H1 (cell line): ENCODE measurements at regions not wholly inside any gene's neighbourhood (a gene's known extent, or its start where the extent isn't known, plus 50 kb on each side); places are given as distances from the start of the nearest gene placed in this dataset.

Experiments used
- CTCF ChIA-PET: fragments of 300-600 bp; sonication (Branson Sonifier 250); formaldehyde crosslinking; loops from one replicate; lab custom pipeline; 2021; ENCODE audit not compliant: partially characterized antibody; lab: Charles Lee
- POLR2A ChIA-PET: fragments of 300-600 bp; sonication (Branson Sonifier 250); formaldehyde crosslinking; loops from one replicate; lab custom pipeline; 2021; ENCODE audit warnings: inconsistent platforms; ENCODE audit not compliant: partially characterized antibody; lab: Charles Lee
- DNase-seq, 2 experiments: peaks; one replicate each; pipeline versions ENCODE4 v3.0.0 to v3.0.0-alpha.2; 2010 to 2022; ENCODE audit warnings: low spot score in 2 of 2, low read depth in 1 of 2, mixed read lengths in 1 of 2
- FAIRE-seq: peaks from 2 replicates; lab custom pipeline; 2011; peaks lifted over from hg19 to GRCh38; lab: Jason Lieb, UNC
- H2AFZ ChIP-seq: 2 replicates; pipeline ENCODE4 v1.8.1; 2012; ENCODE audit warnings: low read length, inconsistent platforms
- H2AK5ac ChIP-seq: 2 replicates; pipeline ENCODE4 v1.6.1; 2013; ENCODE audit warnings: low read depth, low read length
- H2BK120ac ChIP-seq: replicated peaks from 2 replicates; pipeline ENCODE3; 2013; ENCODE audit warnings: low read depth, low read length, inconsistent platforms
- H2BK12ac ChIP-seq: 2 replicates; pipeline ENCODE4 v1.6.1; 2013; ENCODE audit warnings: low read depth, low read length
- H2BK15ac ChIP-seq: 2 replicates; pipeline ENCODE4 v1.6.1; 2013; ENCODE audit warnings: low read length
- H2BK20ac ChIP-seq: 2 replicates; pipeline ENCODE4 v1.6.1; 2013; ENCODE audit warnings: low read length
- H2BK5ac ChIP-seq: 2 replicates; pipeline ENCODE4 v1.6.1; 2013; ENCODE audit warnings: low read depth, low read length
- H3K14ac ChIP-seq: 2 replicates; pipeline ENCODE4 v1.6.1; 2013; ENCODE audit warnings: inconsistent platforms; ENCODE audit not compliant: insufficient read length
- H3K18ac ChIP-seq: 2 replicates; pipeline ENCODE4 v1.6.1; 2013; ENCODE audit warnings: low read length; ENCODE audit errors: extremely low read depth
- H3K23ac ChIP-seq: 2 replicates; pipeline ENCODE4 v1.6.1; 2013; ENCODE audit warnings: inconsistent platforms; ENCODE audit not compliant: insufficient read length
- H3K23me2 ChIP-seq: 2 replicates; pipeline ENCODE4 v1.6.1; 2013; ENCODE audit warnings: low read depth, low read length
- H3K27ac ChIP-seq: 2 replicates; pipeline ENCODE4 v1.6.1; 2011; ENCODE audit warnings: low read depth, low read length, inconsistent platforms
- H3K27me3 ChIP-seq, 4 experiments: replicated peaks in 1 of 4; 1 replicate in 1 of 4; 2 replicates in 3 of 4; pipeline versions ENCODE4 v1.6.1 to v1.8.1; 2011 to 2013; ENCODE audit warnings: low read length in 3 of 4, mild to moderate bottlenecking in 3 of 4, inconsistent platforms in 2 of 4, mixed read lengths in 2 of 4, moderate library complexity in 1 of 4; ENCODE audit not compliant: control insufficient read depth in 3 of 4, insufficient read depth in 3 of 4; ENCODE audit errors: extremely low read depth in 1 of 4
- H3K36me3 ChIP-seq, 4 experiments: 2 replicates each; pipeline versions ENCODE4 v1.6.1 to v1.8.1; 2011 to 2013; ENCODE audit warnings: mild to moderate bottlenecking in 4 of 4, low read length in 3 of 4, moderate library complexity in 2 of 4, control low read depth in 1 of 4, inconsistent platforms in 1 of 4; ENCODE audit not compliant: insufficient read depth in 4 of 4, control insufficient read depth in 2 of 4
- H3K4ac ChIP-seq: replicated peaks from 2 replicates; pipeline ENCODE3; 2013; ENCODE audit warnings: low read length, low read depth, mixed read lengths, inconsistent platforms; ENCODE audit not compliant: insufficient read length
- H3K4me1 ChIP-seq, 4 experiments: replicated peaks in 1 of 4; 1 replicate in 1 of 4; 2 replicates in 3 of 4; pipeline versions ENCODE4 v1.6.1 to v1.8.1; 2011 to 2013; ENCODE audit warnings: low read length in 3 of 4, inconsistent platforms in 2 of 4, mixed read lengths in 1 of 4; ENCODE audit not compliant: insufficient read depth in 4 of 4, control insufficient read depth in 3 of 4
- H3K4me2 ChIP-seq, 2 experiments: 2 replicates each; pipeline versions ENCODE4 v1.6.1 to v1.8.1; 2011 to 2013; ENCODE audit warnings: low read depth in 2 of 2, low read length in 2 of 2, control low read depth in 1 of 2, inconsistent platforms in 1 of 2, mild to moderate bottlenecking in 1 of 2; ENCODE audit not compliant: insufficient read depth in 1 of 2
- H3K4me3 ChIP-seq, 4 experiments: fragments of 200-600, 300-600 bp in 1 of 4; sonication (generic), shearing (Covaris generic), sonication (Bioruptor Twin) in 1 of 4; 2 replicates each; pipeline versions ENCODE4 v1.5.1 to v1.8.1; 2011 to 2016; ENCODE audit warnings: low read length in 4 of 4, low read depth in 3 of 4, control low read depth in 2 of 4, inconsistent platforms in 2 of 4, mild to moderate bottlenecking in 2 of 4, mixed read lengths in 1 of 4, moderate library complexity in 1 of 4; ENCODE audit not compliant: insufficient read depth in 2 of 4; ENCODE audit errors: extremely low read depth in 1 of 4
- H3K56ac ChIP-seq: replicated peaks from 2 replicates; pipeline ENCODE3; 2013; ENCODE audit warnings: low read depth, mild to moderate bottlenecking, mixed read lengths, low read length, inconsistent platforms; ENCODE audit not compliant: insufficient read length
- H3K79me1 ChIP-seq: 2 replicates; pipeline ENCODE4 v1.6.1; 2013; ENCODE audit warnings: low read depth, low read length, control low read depth
- H3K79me2 ChIP-seq, 2 experiments: 2 replicates each; pipeline versions ENCODE4 v1.6.1 to v1.8.1; 2012 to 2013; ENCODE audit warnings: low read length in 2 of 2, mild to moderate bottlenecking in 2 of 2, inconsistent platforms in 1 of 2; ENCODE audit not compliant: insufficient read depth in 2 of 2, control insufficient read depth in 1 of 2
- H3K9ac ChIP-seq, 4 experiments: replicated peaks in 1 of 4; 1 replicate in 1 of 4; 2 replicates in 3 of 4; pipeline versions ENCODE4 v1.6.1 to v1.8.1; 2011 to 2013; ENCODE audit warnings: low read depth in 3 of 4, low read length in 3 of 4, control low read depth in 2 of 4, mild to moderate bottlenecking in 2 of 4, moderate library complexity in 2 of 4, inconsistent platforms in 1 of 4; ENCODE audit errors: extremely low read depth in 1 of 4
- H3K9me3 ChIP-seq, 2 experiments: 2 replicates each; pipeline versions ENCODE4 v1.6.1 to v1.8.1; 2012 to 2013; ENCODE audit warnings: mild to moderate bottlenecking in 2 of 2, moderate library complexity in 2 of 2, control low read depth in 1 of 2, inconsistent platforms in 1 of 2, low read depth in 1 of 2, low read length in 1 of 2, mixed read lengths in 1 of 2; ENCODE audit not compliant: insufficient read depth in 2 of 2
- H4K20me1 ChIP-seq, 2 experiments: replicated peaks in 1 of 2; 2 replicates each; pipeline versions ENCODE3 to v1.8.1; 2011 to 2013; ENCODE audit warnings: inconsistent platforms in 2 of 2, low read length in 2 of 2, mild to moderate bottlenecking in 1 of 2; ENCODE audit not compliant: insufficient read depth in 2 of 2, control insufficient read depth in 1 of 2
- H4K5ac ChIP-seq: 2 replicates; pipeline ENCODE4 v1.6.1; 2013; ENCODE audit warnings: low read length, low read depth, mixed read lengths, inconsistent platforms; ENCODE audit not compliant: insufficient read length
- H4K8ac ChIP-seq: 2 replicates; pipeline ENCODE4 v1.8.0; 2013; ENCODE audit warnings: mild to moderate bottlenecking, moderate library complexity, low read length, inconsistent platforms; ENCODE audit not compliant: insufficient read depth; ENCODE audit errors: extremely low read depth
- H4K91ac ChIP-seq: replicated peaks from 2 replicates; pipeline ENCODE3; 2013; ENCODE audit warnings: low read length, mixed read lengths, inconsistent platforms; ENCODE audit not compliant: insufficient read length
- NANOG ChIP-seq: IDR thresholded peaks from 2 replicates; pipeline ENCODE4 v1.6.1; 2011; ENCODE audit warnings: low read length, low read depth, mild to moderate bottlenecking, inconsistent platforms; ENCODE audit not compliant: insufficient read depth, poor library complexity, severe bottlenecking
- SP1 ChIP-seq: IDR thresholded peaks from 2 replicates; pipeline ENCODE4 v1.6.1; 2011; ENCODE audit warnings: low read depth, low read length
- WGBS, 2 experiments: shearing (Covaris generic) in 1 of 2; methylation state at CpG; one replicate each; pipeline versions ENCODE4 v1.1.6 to v1.1.7; 2013 to 2015; ENCODE audit warnings: low lambda C conversion rate in 2 of 2, mixed read lengths in 2 of 2, inconsistent platforms in 1 of 2, low coverage in 1 of 2, missing lambda C conversion rate in 1 of 2; ENCODE audit not compliant: insufficient replicate concordance in 2 of 2, insufficient coverage in 1 of 2, insufficient read length in 1 of 2; ENCODE audit errors: extremely low coverage in 1 of 2, missing lambda C conversion rate in 1 of 2; 5-methylcytosine and 5-hydroxymethylcytosine counted together

DNA sequence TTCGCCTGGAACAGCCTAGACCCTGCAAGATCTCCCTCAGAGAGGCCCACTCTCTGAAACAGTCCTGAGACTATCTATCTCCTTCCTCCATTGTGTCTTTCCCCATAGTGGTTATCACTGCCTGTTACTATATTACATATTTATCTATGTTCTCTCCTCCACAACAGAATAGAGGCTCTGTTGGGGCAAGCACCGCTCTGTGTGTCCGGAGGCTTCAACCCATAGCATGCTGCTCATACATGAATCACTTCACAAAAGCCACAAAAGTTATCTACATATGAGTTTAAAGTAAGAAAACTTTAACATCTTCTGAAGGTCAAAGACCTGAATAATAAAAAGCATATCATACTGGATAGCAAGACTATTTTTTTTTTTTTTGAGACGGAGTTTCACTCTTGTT, 242.1 kb upstream of the HS6ST1 start:
- Histone ChIP-seq H2BK15ac (no peak overlapping the region), H3K27me3 (no peaks in the 10 kb centered on the region), H3K79me1 (no peaks in the 10 kb centered on the region), H2BK5ac (no peak overlapping the region), H3K4me1 (no peaks in the 10 kb centered on the region; a peak in 1 of 7 replicates), H2BK120ac (no peak overlapping the region), H3K36me3 (no peaks in the 10 kb centered on the region), H3K4ac (no peak overlapping the region), H3K27ac (no peak overlapping the region), H3K9ac (no peak overlapping the region), H3K9me3 (no peaks in the 10 kb centered on the region), H3K79me2 (no peaks in the 10 kb centered on the region), H3K18ac (no peak overlapping the region), H3K4me2 (no peak overlapping the region), H3K23ac (no peak overlapping the region), H4K20me1 (no peaks in the 10 kb centered on the region), H4K91ac (no peak overlapping the region), H2AK5ac (no peak overlapping the region), H2BK20ac (no peak overlapping the region), H3K4me3 (no peak overlapping the region), H2AFZ (no peak overlapping the region), H3K23me2 (no peaks in the 10 kb centered on the region), H2BK12ac (no peak overlapping the region), H4K5ac (no peak overlapping the region), H3K56ac (no peak overlapping the region), H4K8ac (no peak overlapping the region), H3K14ac (no peak overlapping the region)
- DNase-seq (no peak), FAIRE-seq (no peak)
- WGBS, 2 experiments, result 90% methylated on average over 4 of the region's 4 CpGs; no CpG with 5 or more reads in 1 of the 2 experiments
- POLR2A ChIA-PET, result no interaction called here
- TF ChIP-seq NANOG (no peak), SP1 (no peak)
- CTCF ChIA-PET, result interaction anchor here (0.6 kb wide), 1 partner anchor 1492 kb away, joined by 4 read pairs; no protein-coding TSS in a partner anchor
